GM12878 (cell line): ENCODE measurements at regions not wholly inside any gene's neighbourhood (a gene's known extent, or its start where the extent isn't known, plus 50 kb on each side); places are given as distances from the start of the nearest gene placed in this dataset.

Experiments
- ATAC-seq: fragments of 200-7000 bp; cut with Tn5 transposase; 3 replicates; pipeline ENCODE4 v1.9.1; 2020; ENCODE audit warnings: mild to moderate bottlenecking, moderate library complexity
- BruUV-seq: library from RNA; stranded (reverse); fragments of 400-500 nt; replicated peaks from 2 replicates; lab custom pipeline; 2021; lab: Mats Ljungman, UMichigan
- CTCF ChIA-PET: fragments of 300-600 bp; sonication (Branson Sonifier 250); formaldehyde crosslinking; extraction: SDS; loops from one replicate; lab custom pipeline; 2021; ENCODE audit warnings: inconsistent platforms; lab: Yijun Ruan, JAX
- POLR2A ChIA-PET: fragments of 350-600 bp; formaldehyde crosslinking; extraction: SDS; loops from one replicate; lab custom pipeline; 2021; ENCODE audit warnings: inconsistent platforms; lab: Charles Lee
- RAD21 ChIA-PET: fragments of 300-600 bp; sonication (Branson Sonifier 250); formaldehyde crosslinking; loops from one replicate; lab custom pipeline; 2023; ENCODE audit warnings: antibody characterized with exemption; ENCODE audit not compliant: unreplicated experiment; lab: Charles Lee
- SMC1A ChIA-PET: fragments of 300-600 bp; sonication (Branson Sonifier 250); formaldehyde crosslinking; loops from one replicate; lab custom pipeline; 2023; ENCODE audit not compliant: unreplicated experiment, uncharacterized antibody; lab: Charles Lee
- DNase-seq: peaks from one replicate; pipeline ENCODE4 v3.0.0-alpha.2; 2011; ENCODE audit warnings: low read depth, low spot score
- FAIRE-seq: peaks from 3 replicates; lab custom pipeline; 2011; peaks lifted over from hg19 to GRCh38; lab: Jason Lieb, UNC
- H2AFZ ChIP-seq: 2 replicates; pipeline ENCODE4 v1.6.0; 2011; ENCODE audit warnings: low read depth, low read length, control low read depth; ENCODE audit not compliant: control insufficient read depth
- H3K27ac ChIP-seq: 2 replicates; pipeline ENCODE4 v1.5.1; 2011; ENCODE audit warnings: control low read depth; ENCODE audit not compliant: control insufficient read depth, insufficient read depth
- H3K27me3 ChIP-seq, 2 experiments: replicated peaks in 1 of 2; 2 replicates each; pipeline versions ENCODE4 v1.6.0 to v1.6.1; 2011; ENCODE audit warnings: low read length in 1 of 2; ENCODE audit not compliant: control insufficient read depth in 2 of 2, insufficient read depth in 2 of 2
- H3K36me3 ChIP-seq, 2 experiments: 2 replicates each; pipeline ENCODE4 v1.5.1; 2011; ENCODE audit warnings: low read length in 1 of 2; ENCODE audit not compliant: control insufficient read depth in 2 of 2, insufficient read depth in 2 of 2
- H3K4me1 ChIP-seq: 2 replicates; pipeline ENCODE4 v1.6.1; 2011; ENCODE audit warnings: mild to moderate bottlenecking, low read length, moderate library complexity, mixed read lengths; ENCODE audit not compliant: control insufficient read depth, insufficient read depth
- H3K4me2 ChIP-seq: 2 replicates; pipeline ENCODE4 v1.6.0; 2011; ENCODE audit warnings: control low read depth; ENCODE audit not compliant: control insufficient read depth, insufficient read depth
- H3K4me3 ChIP-seq: fragments of 200-600 bp; sonication (generic); 2 replicates; pipeline ENCODE4 v1.5.1; 2016
- H3K79me2 ChIP-seq: 2 replicates; pipeline ENCODE4 v1.6.0; 2011; ENCODE audit warnings: low read length; ENCODE audit not compliant: control insufficient read depth, insufficient read depth
- H3K9ac ChIP-seq: 2 replicates; pipeline ENCODE4 v1.8.0; 2011; ENCODE audit warnings: low read length, control low read depth, mixed read lengths; ENCODE audit not compliant: control insufficient read depth, insufficient read depth
- H3K9me3 ChIP-seq: replicated peaks from 3 replicates; pipeline ENCODE4 v1.5.1; 2011; ENCODE audit warnings: mild to moderate bottlenecking, low read length; ENCODE audit not compliant: control insufficient read depth, insufficient read depth
- H4K20me1 ChIP-seq: 2 replicates; pipeline ENCODE4 v1.6.0; 2011; ENCODE audit not compliant: control insufficient read depth, insufficient read depth
- CEBPZ ChIP-seq: fragments of 150-350 bp; IDR thresholded peaks from 2 replicates; pipeline ENCODE4 v1.6.1; 2016; ENCODE audit warnings: low read depth, low read length
- STAT3 ChIP-seq: IDR thresholded peaks from 2 replicates; pipeline ENCODE4 v1.6.1; 2011; ENCODE audit warnings: low read depth, low read length, improper control_type of control experiment
- USF1 ChIP-seq: IDR thresholded peaks from 2 replicates; pipeline ENCODE4 v1.6.1; 2011; ENCODE audit warnings: borderline replicate concordance, low read depth, mild to moderate bottlenecking, moderate library complexity, mixed read lengths, low read length; ENCODE audit not compliant: insufficient read depth; ENCODE audit errors: extremely low read length
- YY1 ChIP-seq: IDR thresholded peaks from 2 replicates; pipeline ENCODE4 v1.6.1; 2011; ENCODE audit warnings: low read depth, mild to moderate bottlenecking, low read length
- WGBS: methylation state at CpG from one replicate; pipeline ENCODE4 v1.1.6; 2016; ENCODE audit warnings: low lambda C conversion rate; ENCODE audit not compliant: insufficient replicate concordance, insufficient coverage; ENCODE audit errors: missing lambda C conversion rate; 5-methylcytosine and 5-hydroxymethylcytosine counted together
- in situ Hi-C: fragments of 300-500 bp; cut with MboI; formaldehyde crosslinking; loops from 9 replicates; pipeline ENCODE4 v1.14.3; 2018; ENCODE audit warnings: mixed read lengths
- intact Hi-C: fragments of 100-400 bp; cut with micrococcal nuclease; formaldehyde crosslinking; loops from one replicate; pipeline ENCODE4 v1.14.2; 2022; ENCODE audit not compliant: unreplicated experiment

- H3K36me3 ChIP-seq, result no peaks in the 10 kb centered on the region
- no peak for DNase-seq
- ATAC-seq, result no peak
- no peak for FAIRE-seq
- no peak overlapping the region for H3K4me2 ChIP-seq
- intact Hi-C loops, result no loop called here
- H3K27ac ChIP-seq, result no peak overlapping the region
- H3K9ac ChIP-seq, result no peak overlapping the region
- no peaks in the 10 kb centered on the region for H3K79me2 ChIP-seq
- no peak overlapping the region for H3K4me3 ChIP-seq
- 76% methylated on average over 3 of the region's 3 CpGs for WGBS
- no peak for TF ChIP-seq STAT3
- TF ChIP-seq YY1, result no peak
- no peak for TF ChIP-seq CEBPZ
- no peak for TF ChIP-seq USF1
- no TSS peak for BruUV-seq
- ChIA-PET RAD21 (interaction anchor here (0.8 to 1.2 kb wide), 2 partner anchors 19 to 200 kb away, joined by 3 read pairs; no protein-coding TSS in a partner anchor), SMC1A (interaction anchor here (0.8 to 1.6 kb wide), 5 partner anchors 10 to 1078 kb away, joined by 3 to 7 read pairs (median 4); no protein-coding TSS in a partner anchor), POLR2A (no interaction called here), CTCF (interaction anchor here (0.9 kb wide), 1 partner anchor 78 kb away, joined by 3 read pairs; no protein-coding TSS in a partner anchor)
- H3K27me3 ChIP-seq, result no peaks in the 10 kb centered on the region
- no peak overlapping the region for H2AFZ ChIP-seq
- in situ Hi-C loops, result no loop called here
- no peaks in the 10 kb centered on the region for H4K20me1 ChIP-seq
- H3K9me3 ChIP-seq, result no peaks in the 10 kb centered on the region
- no peaks in the 10 kb centered on the region for H3K4me1 ChIP-seq
Observed at GRCh38 chr6:112801468-112802080, 454.4 kb downstream of the RFPL4B start.
